Uterus (tissue), 3 donors: ENCODE measurements at regions not wholly inside any gene's neighbourhood (a gene's known extent, or its start where the extent isn't known, plus 50 kb on each side); places are given as distances from the start of the nearest gene placed in this dataset.
"Not testable (repeated sequence)": the region's sequence is repeated elsewhere in the genome, so short reads cannot be mapped to it uniquely, and the experiment has no call there.

Experiments used
- DNase-seq, 2 donors: peaks; one replicate each; pipeline ENCODE4 v3.0.0-alpha.2; 2019 to 2020
- H3K27ac ChIP-seq, 2 donors: fragments of 200-600 bp; sonication (generic); 1 replicate in 1 of 2; 2 replicates in 1 of 2; pipeline ENCODE4 v1.5.1; 2016 to 2018
- H3K27me3 ChIP-seq, 2 donors: fragments of 200-600 bp; sonication (generic); one replicate each; pipeline ENCODE4 v1.5.1; 2018 to 2019; ENCODE audit warnings: control low read depth in 1 of 2
- H3K36me3 ChIP-seq, 2 donors: fragments of 200-600 bp; sonication (generic); one replicate each; pipeline ENCODE4 v1.5.1; 2019; ENCODE audit warnings: control low read depth in 1 of 2
- H3K4me1 ChIP-seq, 2 donors: fragments of 200-600 bp; sonication (generic); one replicate each; pipeline ENCODE4 v1.5.1; 2018 to 2019; ENCODE audit warnings: control low read depth in 1 of 2
- H3K4me3 ChIP-seq, 2 donors: fragments of 200-600 bp; sonication (generic); 1 replicate in 1 of 2; 2 replicates in 1 of 2; pipeline ENCODE4 v1.5.1; 2018 to 2019; ENCODE audit warnings: mild to moderate bottlenecking in 1 of 2
- H3K9me3 ChIP-seq, 2 donors: fragments of 200-600 bp; sonication (generic); one replicate each; pipeline ENCODE4 v1.5.1; 2019; ENCODE audit warnings: control low read depth in 1 of 2
- CTCF ChIP-seq, 4 experiments: fragments of 200-600 bp in 2 of 4; fragments of 450-650 bp in 2 of 4; sonication (generic) in 2 of 4; IDR thresholded peaks; one replicate each; pipeline ENCODE4 v1.5.1; 2016 to 2019; ENCODE audit warnings: antibody characterized with exemption in 4 of 4, mild to moderate bottlenecking in 2 of 4, moderate library complexity in 1 of 4
- POLR2A ChIP-seq, 2 donors: fragments of 450-650 bp; IDR thresholded peaks; one replicate each; pipeline ENCODE4 v1.6.1; 2016; ENCODE audit warnings: antibody characterized with exemption in 2 of 2, mild to moderate bottlenecking in 1 of 2, moderate library complexity in 1 of 2
- intact Hi-C: fragments of 100-400 bp; cut with DNase I; formaldehyde crosslinking; loops from one replicate; pipeline ENCODE4 v1.15.1; 2023; ENCODE audit warnings: low total_unique reads
- donor health status: DM: yes; HTN: yes; CAD: no.

- Histone ChIP-seq H3K36me3 (no peaks in the 10 kb centered on the region), H3K27me3 (no peaks in the 10 kb centered on the region), H3K9me3 (no peaks in the 10 kb centered on the region), H3K27ac (no peak overlapping the region), H3K4me3 (no peak overlapping the region), H3K4me1 (no peaks in the 10 kb centered on the region)
- intact Hi-C loops, result no loop called here
- TF ChIP-seq CTCF (IDR thresholded peaks at IDR 0.05), result no peak
- no peak for TF ChIP-seq POLR2A (IDR thresholded peaks at IDR 0.05)
- no peak for DNase-seq
Measured at GRCh38 chrX:137747244-137748043, 181.5 kb downstream of the ZIC3 start.

DNA sequence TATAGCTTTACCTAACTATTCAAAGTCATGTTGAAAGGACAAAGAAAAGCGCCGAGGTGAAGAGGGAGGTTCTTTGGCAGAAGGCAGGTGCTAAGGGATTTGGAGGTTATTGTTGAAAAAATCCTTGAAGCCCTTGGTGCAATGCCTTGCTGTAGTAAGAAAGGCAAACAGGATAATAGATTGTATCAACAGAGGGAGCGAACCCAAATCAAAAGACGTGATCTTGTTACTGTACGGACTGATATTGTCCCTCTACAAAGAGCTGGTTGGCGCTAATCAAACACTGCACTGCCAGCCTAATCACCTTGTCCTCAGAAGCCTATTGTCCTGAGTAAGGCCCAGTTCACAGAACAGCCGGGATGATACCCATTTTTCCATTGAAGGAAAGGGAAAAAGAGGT is 182.9 kb downstream of the ZIC3 start:
- H3K36me3 ChIP-seq, result no peaks in the 10 kb centered on the region
- no peaks in the 10 kb centered on the region for H3K4me1 ChIP-seq
- H3K27me3 ChIP-seq, result no peaks in the 10 kb centered on the region
- no peak overlapping the region for H3K4me3 ChIP-seq
- no peaks in the 10 kb centered on the region for H3K9me3 ChIP-seq
- intact Hi-C loops, result no loop called here
- no peak for TF ChIP-seq CTCF (IDR thresholded peaks at IDR 0.05)
- TF ChIP-seq POLR2A (IDR thresholded peaks at IDR 0.05), result no peak
- DNase-seq, result no peak
- H3K27ac ChIP-seq, result no peak overlapping the region

GRCh38 chrX:137749246-137749645 is 183.3 kb downstream of the ZIC3 start:
- DNase-seq, result no peak
- Histone ChIP-seq H3K4me1 (no peaks in the 10 kb centered on the region), H3K27me3 (no peaks in the 10 kb centered on the region), H3K36me3 (no peaks in the 10 kb centered on the region), H3K4me3 (no peak overlapping the region), H3K27ac (no peak overlapping the region), H3K9me3 (no peaks in the 10 kb centered on the region)
- intact Hi-C loops, result no loop called here
- TF ChIP-seq POLR2A (IDR thresholded peaks at IDR 0.05) (no peak), CTCF (IDR thresholded peaks at IDR 0.05) (no peak)

DNA sequence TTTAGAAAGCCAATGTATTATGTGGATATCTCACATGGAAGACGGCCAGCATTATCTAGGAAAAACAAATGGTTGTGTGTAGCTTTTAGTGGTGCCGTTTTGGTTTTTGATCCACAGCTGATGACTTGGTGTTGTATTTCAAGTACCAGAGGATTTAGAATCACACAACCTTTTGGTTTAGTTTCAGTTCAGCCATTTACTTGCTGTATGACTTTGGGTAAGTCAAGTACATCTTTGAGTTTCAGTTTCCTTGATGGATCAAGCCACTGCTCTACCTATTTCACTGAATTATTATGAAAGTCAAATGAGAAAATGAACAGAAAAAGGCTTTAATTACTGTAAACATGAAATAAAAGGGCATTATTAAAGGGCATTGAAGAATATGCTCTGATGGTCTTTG is 205.6 kb downstream of the ZIC3 start:
- Histone ChIP-seq H3K9me3 (no peaks in the 10 kb centered on the region), H3K36me3 (no peaks in the 10 kb centered on the region), H3K4me1 (no peaks in the 10 kb centered on the region), H3K4me3 (no peak overlapping the region), H3K27me3 (no peaks in the 10 kb centered on the region), H3K27ac (no peak overlapping the region)
- intact Hi-C loops, result no loop called here
- DNase-seq, result no peak
- TF ChIP-seq POLR2A (IDR thresholded peaks at IDR 0.05), result no peak
- no peak for TF ChIP-seq CTCF (IDR thresholded peaks at IDR 0.05)

GRCh38 chrX:137792214-137792613 is 226.3 kb downstream of the ZIC3 start:
- Histone ChIP-seq H3K27me3 (no peaks in the 10 kb centered on the region), H3K9me3 (no peaks in the 10 kb centered on the region), H3K4me3 (no peak overlapping the region), H3K27ac (no peak overlapping the region), H3K4me1 (no peaks in the 10 kb centered on the region), H3K36me3 (no peaks in the 10 kb centered on the region)
- TF ChIP-seq POLR2A (IDR thresholded peaks at IDR 0.05) (no peak), CTCF (IDR thresholded peaks at IDR 0.05) (no peak)
- intact Hi-C loops, result no loop called here
- no peak for DNase-seq

GRCh38 chrX:137797926-137798325 is 232.0 kb downstream of the ZIC3 start:
- H3K27ac ChIP-seq, H3K36me3 ChIP-seq, intact Hi-C loops, H3K27me3 ChIP-seq, DNase-seq, H3K4me3 ChIP-seq, H3K9me3 ChIP-seq, H3K4me1 ChIP-seq: not testable (repeated sequence)
